Mesendoderm (in vitro differentiated cells): ENCODE measurements at regions not wholly inside any gene's neighbourhood (a gene's known extent, or its start where the extent isn't known, plus 50 kb on each side); places are given as distances from the start of the nearest gene placed in this dataset.

Experiments
- DNase-seq: peaks from one replicate; pipeline ENCODE4 v3.0.0; 2013
- H2AK5ac ChIP-seq: 2 replicates; pipeline ENCODE4 v1.6.1; 2013; ENCODE audit warnings: low read length, inconsistent platforms
- H2BK120ac ChIP-seq: 2 replicates; pipeline ENCODE4 v1.6.1; 2013; ENCODE audit warnings: low read depth, mild to moderate bottlenecking, low read length, moderate library complexity, mixed read lengths
- H2BK15ac ChIP-seq: replicated peaks from 2 replicates; pipeline ENCODE4 v1.6.1; 2013; ENCODE audit warnings: low read depth, mild to moderate bottlenecking, moderate library complexity
- H2BK5ac ChIP-seq: 2 replicates; pipeline ENCODE4 v1.6.1; 2013; ENCODE audit warnings: low read length, inconsistent platforms
- H3K18ac ChIP-seq: 2 replicates; pipeline ENCODE4 v1.6.1; 2013; ENCODE audit warnings: mild to moderate bottlenecking, low read length, mixed read lengths
- H3K23ac ChIP-seq: one replicate; pipeline ENCODE4 v1.6.1; 2013; ENCODE audit warnings: low read length
- H3K27ac ChIP-seq: 2 replicates; pipeline ENCODE4 v1.5.1; 2013; ENCODE audit warnings: low read depth, mild to moderate bottlenecking, inconsistent platforms, low read length, moderate library complexity
- H3K27me3 ChIP-seq: 2 replicates; pipeline ENCODE4 v1.6.1; 2013; ENCODE audit warnings: low read length, control low read depth, mild to moderate bottlenecking, inconsistent platforms; ENCODE audit not compliant: insufficient read depth, poor library complexity
- H3K36me3 ChIP-seq: 2 replicates; pipeline ENCODE4 v1.6.1; 2013; ENCODE audit warnings: low read length, inconsistent platforms; ENCODE audit not compliant: control insufficient read depth, insufficient read depth
- H3K4ac ChIP-seq: one replicate; pipeline ENCODE4 v1.6.1; 2013; ENCODE audit warnings: low read depth, mild to moderate bottlenecking, low read length, moderate library complexity
- H3K4me1 ChIP-seq: 2 replicates; pipeline ENCODE4 v1.6.1; 2013; ENCODE audit warnings: low read depth, low read length, inconsistent platforms; ENCODE audit not compliant: control insufficient read depth
- H3K4me2 ChIP-seq: 2 replicates; pipeline ENCODE4 v1.6.1; 2013; ENCODE audit warnings: low read length
- H3K4me3 ChIP-seq: 2 replicates; pipeline ENCODE4 v1.5.1; 2013; ENCODE audit warnings: mild to moderate bottlenecking, low read length
- H3K56ac ChIP-seq: one replicate; pipeline ENCODE4 v1.6.1; 2013; ENCODE audit warnings: low read length
- H3K79me1 ChIP-seq: 2 replicates; pipeline ENCODE4 v1.6.1; 2013; ENCODE audit warnings: low read length, inconsistent platforms
- H3K79me2 ChIP-seq: 2 replicates; pipeline ENCODE4 v1.6.1; 2013; ENCODE audit warnings: mild to moderate bottlenecking, low read length; ENCODE audit not compliant: control insufficient read depth, insufficient read depth
- H3K9ac ChIP-seq: 2 replicates; pipeline ENCODE4 v1.6.1; 2013; ENCODE audit warnings: low read length, inconsistent platforms
- H4K5ac ChIP-seq: one replicate; pipeline ENCODE4 v1.6.1; 2013; ENCODE audit warnings: low read length
- H4K8ac ChIP-seq: one replicate; pipeline ENCODE4 v1.6.1; 2013; ENCODE audit warnings: low read depth, mild to moderate bottlenecking, control low read depth, low read length, moderate library complexity
- WGBS: extraction: QIAGEN DNeasy Blood & Tissue Kit; methylation state at CpG from one replicate; pipeline ENCODE4 v1.1.7; 2013; ENCODE audit warnings: low lambda C conversion rate, missing lambda C conversion rate; ENCODE audit not compliant: insufficient coverage; ENCODE audit errors: extremely low coverage; 5-methylcytosine and 5-hydroxymethylcytosine counted together

- no peaks in the 10 kb centered on the region for H3K27me3 ChIP-seq
- no peak overlapping the region for H3K56ac ChIP-seq
- no peaks in the 10 kb centered on the region for H3K79me2 ChIP-seq
- no peaks in the 10 kb centered on the region for H3K4me1 ChIP-seq
- no peak overlapping the region for H3K4me3 ChIP-seq
- H3K4me2 ChIP-seq: no peak overlapping the region
- no peak overlapping the region for H2BK120ac ChIP-seq
- no peaks in the 10 kb centered on the region for H3K36me3 ChIP-seq
- H2AK5ac ChIP-seq: no peak overlapping the region
- DNase-seq: no peak
- H3K23ac ChIP-seq: no peak overlapping the region
- H3K9ac ChIP-seq: no peak overlapping the region
- H3K79me1 ChIP-seq: no peaks in the 10 kb centered on the region
- no peak overlapping the region for H3K18ac ChIP-seq
- no peak overlapping the region for H3K27ac ChIP-seq
- no peak overlapping the region for H4K5ac ChIP-seq
- no peak overlapping the region for H2BK15ac ChIP-seq
- no CpG with 5 or more reads among the region's 3 CpGs for WGBS
- H4K8ac ChIP-seq: no peak overlapping the region
- H2BK5ac ChIP-seq: no peak overlapping the region
- H3K4ac ChIP-seq: no peak overlapping the region
These were observed 695.4 kb downstream of the ARAP2 start for GRCh38 chr4:35548921-35549320.

- Histone ChIP-seq H2BK15ac (no peak overlapping the region), H3K27me3 (no peaks in the 10 kb centered on the region), H3K4me1 (no peaks in the 10 kb centered on the region), H3K4me2 (no peak overlapping the region), H3K27ac (no peak overlapping the region), H2AK5ac (no peak overlapping the region), H2BK5ac (no peak overlapping the region), H3K4ac (no peak overlapping the region), H3K18ac (no peak overlapping the region), H3K23ac (no peak overlapping the region), H2BK120ac (no peak overlapping the region), H3K9ac (no peak overlapping the region), H3K56ac (no peak overlapping the region), H4K8ac (no peak overlapping the region), H3K79me2 (no peaks in the 10 kb centered on the region), H4K5ac (no peak overlapping the region), H3K79me1 (no peaks in the 10 kb centered on the region), H3K4me3 (no peak overlapping the region), H3K36me3 (no peaks in the 10 kb centered on the region)
- no CpG with 5 or more reads among the region's 1 CpG for WGBS
- no peak for DNase-seq
These were observed 687.9 kb downstream of the ARAP2 start for GRCh38 chr4:35556387-35556786.

GRCh38 chr4:35559559-35560365 lies 684.6 kb downstream of the ARAP2 start:
- H3K27me3 ChIP-seq: no peaks in the 10 kb centered on the region
- H2BK5ac ChIP-seq: no peak overlapping the region
- H3K79me2 ChIP-seq: no peaks in the 10 kb centered on the region
- peak; percentile 47 for DNase-seq
- H2BK15ac ChIP-seq: no peak overlapping the region
- no peak overlapping the region for H3K23ac ChIP-seq
- no CpG with 5 or more reads among the region's 19 CpGs for WGBS
- H3K79me1 ChIP-seq: no peaks in the 10 kb centered on the region
- no peak overlapping the region for H4K8ac ChIP-seq
- no peak overlapping the region for H2BK120ac ChIP-seq
- H3K4me3 ChIP-seq: no peak overlapping the region
- no peak overlapping the region for H3K4ac ChIP-seq
- H4K5ac ChIP-seq: no peak overlapping the region
- no peak overlapping the region for H3K4me2 ChIP-seq
- H3K4me1 ChIP-seq: no peaks in the 10 kb centered on the region
- H3K18ac ChIP-seq: no peak overlapping the region
- H3K36me3 ChIP-seq: no peaks in the 10 kb centered on the region
- no peak overlapping the region for H2AK5ac ChIP-seq
- no peak overlapping the region for H3K27ac ChIP-seq
- no peak overlapping the region for H3K56ac ChIP-seq
- H3K9ac ChIP-seq: no peak overlapping the region

GRCh38 chr4:35562861-35563260 lies 681.5 kb downstream of the ARAP2 start:
- Histone ChIP-seq H3K9ac (no peak overlapping the region), H4K8ac (no peak overlapping the region), H3K56ac (no peak overlapping the region), H4K5ac (no peak overlapping the region), H3K36me3 (no peaks in the 10 kb centered on the region), H3K27ac (no peak overlapping the region), H3K18ac (no peak overlapping the region), H3K4me3 (no peak overlapping the region), H3K4ac (no peak overlapping the region), H3K4me1 (no peaks in the 10 kb centered on the region), H2BK120ac (no peak overlapping the region), H3K23ac (no peak overlapping the region), H2AK5ac (no peak overlapping the region), H3K4me2 (no peak overlapping the region), H2BK5ac (no peak overlapping the region), H3K79me2 (no peaks in the 10 kb centered on the region), H2BK15ac (no peak overlapping the region), H3K79me1 (no peaks in the 10 kb centered on the region), H3K27me3 (no peaks in the 10 kb centered on the region)
- DNase-seq: no peak
- WGBS: no CpG with 5 or more reads among the region's 2 CpGs

GRCh38 chr4:35565640-35566039 lies 678.7 kb downstream of the ARAP2 start:
- Histone ChIP-seq H3K79me2 (no peaks in the 10 kb centered on the region), H3K4me2 (no peak overlapping the region)
- WGBS: no CpG with 5 or more reads among the region's 3 CpGs

GRCh38 chr4:35591035-35591434 lies 653.3 kb downstream of the ARAP2 start:
- Histone ChIP-seq H3K79me2 (no peaks in the 10 kb centered on the region), H3K27me3 (no peaks in the 10 kb centered on the region), H3K36me3 (no peaks in the 10 kb centered on the region), H4K5ac (no peak overlapping the region), H2BK5ac (no peak overlapping the region), H2AK5ac (no peak overlapping the region), H3K4me3 (no peak overlapping the region), H3K9ac (no peak overlapping the region), H3K4me2 (no peak overlapping the region), H2BK15ac (no peak overlapping the region), H2BK120ac (no peak overlapping the region), H3K27ac (no peak overlapping the region), H3K79me1 (no peaks in the 10 kb centered on the region), H3K18ac (no peak overlapping the region), H3K4me1 (no peaks in the 10 kb centered on the region), H3K23ac (no peak overlapping the region), H3K56ac (no peak overlapping the region), H4K8ac (no peak overlapping the region), H3K4ac (no peak overlapping the region)
- DNase-seq: no peak

More at GRCh38 chr4:35565640-35566039, 678.7 kb downstream of the ARAP2 start:
- H3K4me3 ChIP-seq: no peak overlapping the region
- no peaks in the 10 kb centered on the region for H3K27me3 ChIP-seq
- no peak overlapping the region for H2BK15ac ChIP-seq
- no peak overlapping the region for H4K5ac ChIP-seq
- DNase-seq: no peak
- H3K27ac ChIP-seq: no peak overlapping the region
- no peak overlapping the region for H2BK5ac ChIP-seq
- no peaks in the 10 kb centered on the region for H3K4me1 ChIP-seq
- no peak overlapping the region for H4K8ac ChIP-seq
- H3K23ac ChIP-seq: no peak overlapping the region
- H3K9ac ChIP-seq: no peak overlapping the region
- H3K18ac ChIP-seq: no peak overlapping the region
- no peaks in the 10 kb centered on the region for H3K36me3 ChIP-seq
- H3K4ac ChIP-seq: no peak overlapping the region
- no peak overlapping the region for H3K56ac ChIP-seq
- H3K79me1 ChIP-seq: no peaks in the 10 kb centered on the region
- no peak overlapping the region for H2BK120ac ChIP-seq
- no peak overlapping the region for H2AK5ac ChIP-seq
